NCI-H524 (cell line): ENCODE measurements at regions not wholly inside any gene's neighbourhood (a gene's known extent, or its start where the extent isn't known, plus 50 kb on each side); places are given as distances from the start of the nearest gene placed in this dataset.
"Not testable (repeated sequence)": the region's sequence is repeated elsewhere in the genome, so short reads cannot be mapped to it uniquely, and the experiment has no call there.

ENCODE experiments used
- DNase-seq, 2 experiments: peaks; one replicate each; lab custom pipeline; 2025; lab: John Stamatoyannopoulos, UW

DNA sequence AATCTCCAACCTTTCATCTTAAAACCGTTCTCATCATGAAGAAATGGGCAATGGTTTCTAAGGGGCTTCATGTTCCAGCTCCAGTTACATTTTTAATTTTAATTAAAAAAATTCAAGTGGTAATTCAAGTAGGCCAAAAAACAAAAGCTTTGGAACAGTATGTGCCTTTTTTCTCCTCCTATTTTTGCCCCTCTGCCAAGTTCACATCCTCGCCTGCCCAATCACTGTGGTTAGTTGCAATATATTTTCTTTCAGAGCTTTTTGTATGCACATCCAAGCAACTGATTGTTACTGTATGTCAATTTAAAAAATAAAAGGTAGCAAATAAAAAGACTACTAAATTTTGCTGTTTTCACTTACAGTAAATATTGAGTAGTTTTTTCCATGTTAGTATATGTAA is 99.8 kb upstream of the B3GAT2 start:
- DNase-seq = no peak

DNA sequence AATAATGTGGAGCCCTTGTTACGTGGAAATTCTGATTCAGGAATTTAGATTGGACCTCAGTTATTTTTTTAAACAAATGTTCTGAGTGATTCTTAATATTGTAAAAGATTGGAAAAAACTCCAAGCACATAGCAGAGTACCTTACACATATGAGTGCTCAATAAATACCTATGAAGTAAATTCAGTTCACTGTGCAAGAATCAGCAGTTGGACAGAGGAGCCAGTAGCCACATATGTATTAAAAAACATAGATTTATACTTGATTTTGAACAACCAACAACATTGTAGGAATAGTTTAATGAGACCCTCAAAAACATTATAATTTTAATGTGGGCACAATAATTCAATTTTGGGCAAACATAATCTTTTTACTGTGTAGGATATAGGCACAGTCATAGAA is 109.3 kb upstream of the B3GAT2 start:
- no peak for DNase-seq

DNA sequence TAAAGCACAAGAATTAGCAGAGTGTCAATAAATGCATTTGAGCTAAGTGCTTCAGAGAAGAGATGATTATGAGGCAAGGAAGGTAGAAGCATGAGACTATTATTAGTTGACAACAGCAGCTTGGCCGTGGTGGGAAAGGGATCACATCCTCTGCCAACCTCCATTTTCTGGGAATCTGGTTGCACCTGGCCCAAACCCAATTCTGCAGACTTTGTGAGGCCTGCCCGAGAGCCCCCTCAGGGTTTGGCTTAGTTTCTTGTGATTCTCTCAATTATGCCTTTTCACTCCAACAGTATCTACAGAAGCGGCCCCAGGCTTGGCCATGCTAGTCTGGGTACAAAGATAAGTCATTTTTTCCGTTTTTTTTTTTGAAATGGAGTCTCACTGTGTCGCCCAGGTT is 111.0 kb upstream of the B3GAT2 start:
- no peak for DNase-seq

- peak; percentile 25 to 77 for DNase-seq
Observed at GRCh38 chr6:71072508-71072907, 115.6 kb upstream of the B3GAT2 start.

- no peak for DNase-seq
Observed at GRCh38 chr6:71077655-71078054, 120.8 kb upstream of the B3GAT2 start.

- no peak for DNase-seq
Observed at GRCh38 chr6:71079677-71080076, 122.8 kb upstream of the B3GAT2 start.

GRCh38 chr6:71080133-71080532 is 123.3 kb upstream of the B3GAT2 start:
- DNase-seq = no peak

DNA sequence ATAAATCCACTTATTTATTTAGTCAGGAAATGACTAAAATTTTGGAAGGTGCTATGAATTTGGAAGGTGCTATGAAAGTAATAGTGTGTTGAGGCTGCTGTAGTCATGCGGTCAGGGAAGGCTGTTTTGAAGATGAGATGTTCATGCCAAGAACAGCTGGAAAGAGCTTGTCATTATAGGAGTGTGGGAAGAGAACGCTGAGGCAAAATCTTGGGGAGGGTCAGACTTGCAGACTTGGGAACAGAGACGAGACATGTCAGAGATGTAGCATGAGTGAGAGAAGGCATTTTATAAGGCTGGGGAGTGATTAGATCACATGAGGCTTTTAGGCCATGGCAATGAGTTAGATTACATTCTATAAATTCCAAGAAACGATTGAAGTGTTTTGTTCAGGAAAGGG is 124.0 kb upstream of the B3GAT2 start:
- no peak for DNase-seq

DNA sequence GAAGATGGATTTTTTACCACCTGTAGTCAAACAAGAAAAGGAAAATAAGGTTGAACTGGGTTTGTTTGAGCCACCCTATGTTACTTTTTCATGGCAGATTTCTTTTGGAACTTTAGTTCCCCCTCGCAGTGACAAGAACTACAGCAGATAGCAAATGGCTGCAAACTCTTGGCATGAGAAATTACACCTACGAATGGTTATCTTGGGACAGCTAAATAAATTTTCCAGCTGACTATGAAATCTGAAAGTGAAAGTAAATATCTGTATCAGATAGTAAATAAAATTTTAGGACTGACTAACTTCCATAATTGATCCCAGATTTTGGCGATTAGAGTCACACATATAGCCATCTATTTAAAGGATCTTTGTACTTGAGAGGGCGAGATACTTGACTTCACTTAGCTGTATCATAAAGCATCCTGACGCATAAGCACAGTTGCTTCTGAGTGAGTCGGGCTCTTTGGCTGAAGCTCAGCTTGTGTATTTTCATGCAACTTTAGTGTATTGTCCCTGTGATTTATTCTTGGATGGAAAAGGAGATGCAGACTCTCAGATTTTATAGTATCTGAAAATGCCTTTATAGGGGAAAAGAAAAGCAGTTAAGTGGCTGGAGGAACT is 125.3 kb upstream of the B3GAT2 start:
- no peak for DNase-seq

- no peak for DNase-seq
Observed at GRCh38 chr6:71083308-71083820, 126.5 kb upstream of the B3GAT2 start.

DNA sequence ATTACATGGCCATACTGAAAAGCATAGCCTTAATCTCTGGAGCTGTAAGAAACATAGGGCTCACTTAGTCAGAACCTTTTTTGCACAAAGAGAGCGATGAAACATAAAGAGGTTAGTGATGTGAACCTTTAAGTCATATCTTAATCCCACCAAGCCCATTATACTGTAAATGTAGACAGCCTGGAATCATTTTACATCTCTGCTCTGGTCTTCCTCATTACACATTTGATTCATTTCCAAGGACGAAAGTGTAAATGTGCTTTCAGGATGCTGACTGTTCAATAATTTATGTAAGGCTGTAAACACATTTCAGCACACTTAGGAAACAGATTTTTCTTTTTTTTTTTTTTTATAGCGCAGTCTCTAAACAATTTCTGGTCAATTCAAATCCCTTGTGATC is 131.3 kb upstream of the B3GAT2 start:
- DNase-seq = no peak

GRCh38 chr6:71090217-71090616 is 133.4 kb upstream of the B3GAT2 start:
- no peak for DNase-seq

- DNase-seq = no peak
Observed at GRCh38 chr6:71091167-71091566, 134.3 kb upstream of the B3GAT2 start.

DNA sequence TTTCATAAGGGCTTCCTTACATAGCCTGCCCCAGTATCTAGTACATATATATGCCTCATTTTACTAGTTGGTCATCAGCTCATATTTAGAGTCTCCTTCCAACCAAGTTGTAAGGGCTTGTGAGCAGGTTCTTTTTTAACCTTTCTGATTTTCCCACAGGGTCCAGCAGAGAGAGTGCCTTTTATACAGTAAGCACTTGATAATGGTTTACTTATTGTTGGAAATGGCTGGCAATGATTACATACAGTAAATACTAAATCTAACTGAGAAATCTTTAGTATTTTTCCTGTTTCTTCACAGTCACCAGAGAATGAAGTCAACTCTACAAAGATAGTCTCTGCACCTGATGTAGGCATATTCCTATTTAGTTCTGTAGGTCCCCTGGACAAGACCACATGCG is 135.1 kb upstream of the B3GAT2 start:
- no peak for DNase-seq

- DNase-seq = not testable (repeated sequence)
Observed at GRCh38 chr6:71097264-71097663, 140.4 kb upstream of the B3GAT2 start.

GRCh38 chr6:71099649-71100048 is 142.8 kb upstream of the B3GAT2 start:
- no peak for DNase-seq

DNA sequence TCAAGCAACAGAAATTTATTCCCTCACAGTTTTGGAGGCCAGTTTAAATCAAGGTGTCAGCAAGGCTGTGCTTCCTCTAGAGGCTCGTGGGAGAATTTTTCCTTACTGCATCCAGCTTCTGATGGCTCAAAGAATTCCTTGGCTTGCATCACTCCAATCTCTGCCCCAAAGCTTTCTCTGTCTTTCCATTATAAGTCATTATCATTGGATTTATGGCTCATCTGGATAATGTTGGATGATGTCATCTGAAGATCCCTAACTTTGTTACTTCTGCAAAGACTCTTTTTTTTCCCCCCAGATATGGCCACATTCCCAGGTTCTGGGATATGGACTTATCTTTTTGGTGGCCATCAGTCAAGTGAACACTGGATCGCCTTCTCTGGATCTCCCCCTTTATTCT is 146.3 kb upstream of the B3GAT2 start:
- no peak for DNase-seq

DNA sequence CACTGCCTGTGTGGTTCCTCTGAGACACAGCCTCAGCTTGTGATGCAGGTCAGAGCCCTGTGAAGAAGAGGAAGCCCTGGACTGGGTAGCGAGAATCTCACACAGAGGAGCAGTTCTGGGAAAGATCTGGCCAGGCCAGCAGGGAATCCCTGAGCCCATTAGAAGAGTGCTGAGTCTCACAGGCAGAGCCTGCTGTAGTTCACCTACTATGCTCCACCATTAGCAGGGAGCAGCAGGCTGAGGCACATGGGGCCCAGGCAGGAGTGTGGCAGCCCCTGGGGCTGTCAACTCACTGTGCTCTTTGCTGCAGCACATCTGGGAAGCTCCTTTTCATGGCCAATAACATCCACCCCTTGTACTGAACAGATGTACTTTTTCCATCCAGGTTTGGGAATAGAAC is 146.8 kb upstream of the B3GAT2 start:
- no peak for DNase-seq

DNA sequence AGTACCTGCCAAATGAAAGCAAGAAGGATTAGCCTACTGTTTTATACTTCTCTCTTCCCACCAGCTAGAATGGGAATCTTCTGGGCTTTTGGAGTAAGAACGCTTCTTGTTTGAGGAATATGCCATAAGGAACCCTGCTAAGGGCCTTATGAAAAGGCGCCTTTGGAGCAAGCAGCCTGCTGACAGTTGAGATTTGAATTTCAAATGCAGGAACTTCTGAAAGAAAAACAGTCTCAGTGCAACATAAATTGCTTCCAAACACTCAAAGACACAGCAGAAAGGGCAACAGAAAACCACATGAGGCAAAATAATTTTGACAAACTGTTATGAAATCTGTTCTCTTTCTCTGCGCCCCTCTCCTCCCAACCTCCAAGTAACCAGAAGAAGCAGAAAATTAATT is 149.4 kb upstream of the B3GAT2 start:
- DNase-seq = no peak

DNA sequence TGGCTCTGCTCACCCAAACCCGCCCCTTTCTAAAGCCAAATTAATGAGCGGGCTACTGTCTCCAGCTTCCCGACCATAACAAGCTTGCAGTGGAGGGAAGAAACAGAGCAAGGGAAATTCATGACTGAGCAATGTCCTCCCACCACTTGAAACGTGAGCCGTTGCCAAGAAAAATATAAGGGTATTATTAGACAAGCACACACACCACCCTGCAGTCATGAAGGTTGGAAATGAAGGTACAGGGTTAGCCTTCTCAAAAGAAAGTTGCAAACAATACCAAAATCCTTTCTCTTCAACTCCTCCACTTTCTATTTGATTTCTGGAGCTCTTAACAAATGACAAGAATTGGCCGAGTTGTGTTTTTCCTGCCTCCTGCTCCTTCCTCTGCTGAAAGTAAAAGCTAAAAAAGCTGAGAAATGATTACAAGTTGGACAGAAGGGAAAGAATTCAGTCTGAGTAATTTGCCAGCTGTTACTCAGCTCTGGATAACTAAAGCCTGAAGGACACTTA is 151.1 kb upstream of the B3GAT2 start:
- peak; percentile 80 to 89 for DNase-seq

GRCh38 chr6:71114544-71114943 is 157.7 kb upstream of the B3GAT2 start:
- DNase-seq = no peak

- DNase-seq = no peak
Observed at GRCh38 chr6:71114986-71115385, 158.1 kb upstream of the B3GAT2 start.

DNA sequence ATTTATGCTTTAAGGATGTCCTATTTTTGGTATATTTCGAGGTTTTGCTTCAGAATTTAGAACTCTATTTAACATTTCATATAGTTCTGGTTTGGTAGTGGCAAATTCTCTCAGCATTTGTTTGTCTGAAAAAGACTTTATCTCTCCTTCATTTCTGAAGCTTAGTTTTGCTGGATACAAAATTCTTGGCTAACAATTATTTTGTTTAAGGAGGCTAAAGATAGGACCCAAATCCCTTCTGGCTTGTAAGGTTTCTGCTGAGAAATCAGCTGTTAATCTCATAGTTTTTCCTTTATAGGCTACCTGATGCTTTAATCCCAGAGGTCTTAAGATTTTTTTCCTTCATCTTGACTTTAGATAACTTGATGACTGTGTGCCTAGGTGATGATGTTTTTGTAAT is 162.7 kb upstream of the B3GAT2 start:
- no peak for DNase-seq

- no peak for DNase-seq
Observed at GRCh38 chr6:71123051-71123450, 165.6 kb upstream of the OGFRL1 start.
